ENCODE measurements at regions not wholly inside any gene's neighbourhood (a gene's known extent, or its start where the extent isn't known, plus 50 kb on each side); places are given as distances from the start of the nearest gene placed in this dataset.

- TF ChIP-seq CTCF (IDR thresholded peaks at IDR 0.05) = no peak
- no peak for TF ChIP-seq POLR2A (IDR thresholded peaks at IDR 0.05)
Measured at GRCh38 chr1:14366091-14367018, 232.1 kb upstream of the KAZN start.
